MCF 10A (cell line): ENCODE measurements at regions not wholly inside any gene's neighbourhood (a gene's known extent, or its start where the extent isn't known, plus 50 kb on each side); places are given as distances from the start of the nearest gene placed in this dataset.

Source experiments
- BruUV-seq: library from RNA; stranded (reverse); fragments of 400-500 nt; replicated peaks from 2 replicates; lab custom pipeline; 2021; lab: Mats Ljungman, UMichigan
- CTCF ChIA-PET: fragments of 300-600 bp; sonication (Branson Sonifier 250); formaldehyde crosslinking; extraction: SDS; loops from one replicate; lab custom pipeline; 2021; ENCODE audit warnings: antibody characterized with exemption, inconsistent platforms; lab: Yijun Ruan, JAX
- POLR2A ChIA-PET: fragments of 300-600, 350-650 bp; sonication (Branson Sonifier 250); formaldehyde crosslinking; extraction: SDS; loops from one replicate; lab custom pipeline; 2020; ENCODE audit warnings: antibody characterized with exemption, inconsistent platforms; lab: Yijun Ruan, JAX
- DNase-seq: peaks from one replicate; pipeline ENCODE4 v3.0.0-alpha.2; 2018; ENCODE audit not compliant: unreplicated experiment
- H3K27ac Mint-ChIP-seq: one replicate; pipeline ENCODE4 v1.8.0; 2022; ENCODE audit warnings: mild to moderate bottlenecking, low read depth, mixed read lengths; ENCODE audit not compliant: unreplicated experiment
- H3K27me3 Mint-ChIP-seq: one replicate; pipeline ENCODE4 v1.8.0; 2022; ENCODE audit warnings: mixed read lengths; ENCODE audit not compliant: insufficient read depth, unreplicated experiment
- H3K36me3 Mint-ChIP-seq: one replicate; pipeline ENCODE4 v1.8.0; 2022; ENCODE audit warnings: mild to moderate bottlenecking, moderate library complexity, mixed read lengths; ENCODE audit not compliant: insufficient read depth, unreplicated experiment
- H3K4me1 Mint-ChIP-seq: one replicate; pipeline ENCODE4 v1.8.0; 2022; ENCODE audit warnings: mixed read lengths; ENCODE audit not compliant: insufficient read depth, unreplicated experiment
- H3K4me3 Mint-ChIP-seq: one replicate; pipeline ENCODE4 v1.8.0; 2022; ENCODE audit warnings: mild to moderate bottlenecking, moderate library complexity, mixed read lengths; ENCODE audit not compliant: unreplicated experiment
- H3K9me3 Mint-ChIP-seq: one replicate; pipeline ENCODE4 v1.8.0; 2022; ENCODE audit warnings: mixed read lengths; ENCODE audit not compliant: unreplicated experiment
- intact Hi-C: fragments of 100-400 bp; cut with micrococcal nuclease; formaldehyde crosslinking; loops from 2 replicates; pipeline ENCODE4 v1.14.1; 2022
- TF ChIP-seq, protein P1 (sequence below): fragments of 200-600 bp; IDR thresholded peaks from one replicate; pipeline ENCODE4 v1.8.0; 2022; ENCODE audit warnings: antibody characterized with exemption, mild to moderate bottlenecking; ENCODE audit not compliant: unreplicated experiment

DNA sequence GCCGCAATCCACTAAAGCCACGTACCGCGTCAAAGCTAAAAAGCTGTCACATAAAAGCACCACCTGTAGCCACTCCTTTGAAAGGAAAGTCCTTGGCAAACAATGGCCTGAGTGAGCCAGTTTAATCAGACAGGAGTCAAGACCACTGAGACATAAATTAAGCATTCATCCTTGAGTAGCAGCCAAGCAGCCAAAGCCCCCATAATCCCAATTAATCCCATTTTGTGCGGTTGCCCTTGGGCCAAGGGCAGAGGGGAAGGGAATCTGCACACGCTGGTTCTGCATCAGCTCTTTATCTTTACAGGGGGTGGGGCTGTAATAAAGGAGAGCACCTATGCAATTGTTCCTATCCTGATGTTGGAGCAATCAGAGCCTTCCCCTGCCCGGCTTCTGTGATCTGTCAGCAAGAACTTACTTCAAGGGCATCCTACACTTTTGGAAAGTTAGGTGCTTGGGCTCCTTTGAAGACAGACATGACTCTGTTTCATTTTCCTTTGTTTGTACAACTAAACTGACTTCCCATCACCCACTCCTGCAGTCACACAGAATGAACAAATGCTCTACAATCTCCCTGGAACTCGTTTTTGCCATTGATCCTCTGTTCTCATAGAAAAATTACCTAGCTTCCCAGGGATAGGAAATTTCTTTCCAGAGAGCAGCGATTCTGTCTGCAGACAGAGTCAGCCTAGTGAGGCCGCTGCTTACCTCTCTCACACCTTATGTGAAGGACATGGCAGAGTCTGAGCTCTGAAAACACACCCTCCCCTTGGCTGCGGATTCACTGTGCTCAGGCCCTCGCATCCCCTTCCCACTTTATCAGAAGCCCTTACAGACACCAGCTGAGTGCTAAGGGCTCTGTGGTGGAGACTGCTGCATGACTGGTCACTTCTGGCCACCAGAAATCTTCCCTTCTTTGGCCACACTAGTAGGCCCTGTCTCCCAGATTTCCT, 116.2 kb upstream of the TBCA start:
- CTCF ChIA-PET = interaction anchor here (0.6 kb wide), 1 partner anchor 24 kb away, joined by 3 read pairs; no protein-coding TSS in a partner anchor

DNA sequence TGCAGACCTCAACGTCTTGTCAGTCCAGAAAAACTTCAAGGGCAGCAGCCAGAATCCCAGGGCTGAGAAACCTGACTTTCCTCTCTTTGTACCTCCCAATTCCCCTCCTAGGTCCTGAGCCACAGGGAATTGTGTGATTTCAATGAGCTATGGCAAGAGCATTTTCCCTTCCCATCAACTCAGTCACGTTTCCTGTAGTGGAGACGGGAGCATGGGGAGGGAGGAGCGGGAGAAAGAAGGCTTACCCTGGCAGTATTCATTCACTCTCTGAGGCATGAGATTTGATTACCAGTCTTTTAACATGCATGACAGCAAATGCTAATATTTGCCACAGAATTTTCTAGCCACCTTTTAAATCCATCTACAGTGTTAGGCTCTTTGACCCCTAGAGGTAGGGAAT, 109.4 kb upstream of the TBCA start:
- Mint-ChIP-seq H3K27ac (no peak overlapping the region), H3K36me3 (no peaks in the 10 kb centered on the region), H3K9me3 (no peaks in the 10 kb centered on the region), H3K4me3 (no peak overlapping the region), H3K27me3 (no peaks in the 10 kb centered on the region), H3K4me1 (peaks cover 12% of the 10 kb centered on the region)
- no TSS peak for BruUV-seq
- intact Hi-C loops = no loop called here
- TF ChIP-seq, protein P1, sequence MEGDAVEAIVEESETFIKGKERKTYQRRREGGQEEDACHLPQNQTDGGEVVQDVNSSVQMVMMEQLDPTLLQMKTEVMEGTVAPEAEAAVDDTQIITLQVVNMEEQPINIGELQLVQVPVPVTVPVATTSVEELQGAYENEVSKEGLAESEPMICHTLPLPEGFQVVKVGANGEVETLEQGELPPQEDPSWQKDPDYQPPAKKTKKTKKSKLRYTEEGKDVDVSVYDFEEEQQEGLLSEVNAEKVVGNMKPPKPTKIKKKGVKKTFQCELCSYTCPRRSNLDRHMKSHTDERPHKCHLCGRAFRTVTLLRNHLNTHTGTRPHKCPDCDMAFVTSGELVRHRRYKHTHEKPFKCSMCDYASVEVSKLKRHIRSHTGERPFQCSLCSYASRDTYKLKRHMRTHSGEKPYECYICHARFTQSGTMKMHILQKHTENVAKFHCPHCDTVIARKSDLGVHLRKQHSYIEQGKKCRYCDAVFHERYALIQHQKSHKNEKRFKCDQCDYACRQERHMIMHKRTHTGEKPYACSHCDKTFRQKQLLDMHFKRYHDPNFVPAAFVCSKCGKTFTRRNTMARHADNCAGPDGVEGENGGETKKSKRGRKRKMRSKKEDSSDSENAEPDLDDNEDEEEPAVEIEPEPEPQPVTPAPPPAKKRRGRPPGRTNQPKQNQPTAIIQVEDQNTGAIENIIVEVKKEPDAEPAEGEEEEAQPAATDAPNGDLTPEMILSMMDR = no peak
- ChIA-PET CTCF (no interaction called here), POLR2A (interaction anchor here (1.1 kb wide), 1 partner anchor 13 kb away, joined by 3 read pairs; no protein-coding TSS in a partner anchor)
- DNase-seq = no peak

More for the DNA sequence above, 116.2 kb upstream of the TBCA start:
- Mint-ChIP-seq H3K36me3 (no peaks in the 10 kb centered on the region), H3K4me3 (no peak overlapping the region), H3K27me3 (no peaks in the 10 kb centered on the region), H3K9me3 (no peaks in the 10 kb centered on the region), H3K4me1 (peaks cover 10% of the 10 kb centered on the region), H3K27ac (no peak overlapping the region)
- intact Hi-C loops = no loop called here
- DNase-seq = peak; percentile 0
- TF ChIP-seq, protein P1 = no peak
- POLR2A ChIA-PET = interaction anchor here (0.6 to 1.2 kb wide), 2 partner anchors 9 to 111 kb away, joined by 3 read pairs; no protein-coding TSS in a partner anchor
- BruUV-seq = no TSS peak

DNA sequence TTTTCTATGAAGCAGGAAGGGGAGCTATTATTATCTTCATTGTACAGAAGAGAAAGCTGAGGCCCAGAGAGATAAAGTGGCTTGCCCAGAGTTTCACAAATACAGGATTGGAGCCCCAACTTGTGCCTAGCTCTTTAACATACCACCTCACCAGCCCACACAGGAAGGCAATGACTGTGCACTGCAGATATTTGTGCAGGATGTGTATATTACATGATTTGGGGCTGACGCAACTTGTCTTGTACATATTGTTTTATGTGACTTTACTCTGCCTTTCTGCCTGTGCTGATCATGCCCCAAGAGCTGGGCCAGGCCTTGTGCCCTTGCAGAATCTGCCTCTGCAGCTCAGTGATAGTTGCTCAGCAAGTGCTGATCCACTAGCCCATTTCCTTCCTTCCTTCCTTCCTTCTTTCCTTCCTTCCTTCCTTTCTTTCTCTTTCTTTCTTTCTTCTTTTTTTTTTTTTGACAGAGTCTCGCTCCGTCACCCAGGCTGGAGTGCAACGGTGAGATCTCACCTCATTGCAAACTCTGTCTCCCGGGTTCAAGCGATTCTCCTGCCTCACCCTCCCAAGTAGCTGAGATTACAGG, 106.6 kb upstream of the TBCA start:
- TF ChIP-seq, protein P1 = no peak
- intact Hi-C loops = no loop called here
- Mint-ChIP-seq H3K27ac (peak overlapping the region; percentile 50), H3K9me3 (no peaks in the 10 kb centered on the region), H3K4me1 (peaks cover 19% of the 10 kb centered on the region), H3K4me3 (no peak overlapping the region), H3K36me3 (no peaks in the 10 kb centered on the region), H3K27me3 (no peaks in the 10 kb centered on the region)
- no TSS peak for BruUV-seq
- DNase-seq = peak; percentile 80
- ChIA-PET POLR2A (interaction anchor here (1.0 kb wide), 1 partner anchor 9 kb away, joined by 3 read pairs; no protein-coding TSS in a partner anchor), CTCF (interaction anchor here (0.6 to 0.7 kb wide), 2 partner anchors 132 to 1050 kb away, joined by 3 read pairs; no protein-coding TSS in a partner anchor)

DNA sequence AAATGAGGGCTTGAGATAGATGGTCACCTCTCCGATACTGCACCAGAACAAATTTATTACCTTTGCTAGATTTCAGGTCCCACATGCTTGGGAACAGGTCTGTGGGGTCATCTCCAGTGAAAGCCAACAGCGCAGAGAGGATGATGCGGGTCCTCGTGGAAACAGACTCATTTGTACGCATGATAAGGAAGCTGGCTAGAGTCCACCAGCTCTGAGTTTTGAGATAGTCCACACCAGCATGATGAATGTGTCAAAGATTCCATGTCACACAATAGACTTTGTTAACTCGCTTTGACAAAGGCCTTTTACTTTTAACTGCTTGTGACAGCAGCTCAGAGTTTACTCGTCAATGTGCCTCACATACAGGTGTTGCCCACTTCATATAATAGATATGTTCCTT, 105.4 kb upstream of the TBCA start:
- no peak overlapping the region for H3K27ac Mint-ChIP-seq
- no peaks in the 10 kb centered on the region for H3K36me3 Mint-ChIP-seq
- ChIA-PET CTCF (no interaction called here), POLR2A (interaction anchor here (0.8 kb wide), 1 partner anchor 194 kb away, joined by 4 read pairs; no protein-coding TSS in a partner anchor)
- H3K4me1 Mint-ChIP-seq = peaks cover 19% of the 10 kb centered on the region
- no peaks in the 10 kb centered on the region for H3K27me3 Mint-ChIP-seq
- DNase-seq = peak; percentile 1
- intact Hi-C loops = no loop called here
- H3K9me3 Mint-ChIP-seq = no peaks in the 10 kb centered on the region
- no TSS peak for BruUV-seq
- H3K4me3 Mint-ChIP-seq = no peak overlapping the region
- TF ChIP-seq, protein P1 = no peak
